Kidney epithelial cell (primary cell): ENCODE measurements at regions not wholly inside any gene's neighbourhood (a gene's known extent, or its start where the extent isn't known, plus 50 kb on each side); places are given as distances from the start of the nearest gene placed in this dataset.

ENCODE experiments used
- DNase-seq: peaks from one replicate; pipeline ENCODE4 v3.0.0-alpha.2; 2010; ENCODE audit warnings: low read depth
- H3K27me3 ChIP-seq: 2 replicates; pipeline ENCODE4 v1.6.0; 2011; ENCODE audit warnings: low read length; ENCODE audit not compliant: control insufficient read depth, insufficient read depth
- H3K36me3 ChIP-seq: 2 replicates; pipeline ENCODE4 v1.5.1; 2011; ENCODE audit warnings: low read length; ENCODE audit not compliant: control insufficient read depth, insufficient read depth
- H3K4me3 ChIP-seq: 2 replicates; pipeline ENCODE4 v1.5.1; 2011; ENCODE audit warnings: low read depth, mild to moderate bottlenecking, control low read depth, low read length
- CTCF ChIP-seq: IDR thresholded peaks from 2 replicates; pipeline ENCODE4 v1.5.1; 2011; ENCODE audit warnings: mild to moderate bottlenecking, moderate library complexity, low read length, control low read depth, inconsistent platforms; ENCODE audit not compliant: insufficient read depth, poor library complexity, severe bottlenecking

- TF ChIP-seq CTCF, result no peak
- Histone ChIP-seq H3K36me3 (peaks cover 2% of the 10 kb centered on the region), H3K27me3 (no peaks in the 10 kb centered on the region), H3K4me3 (no peak overlapping the region)
- DNase-seq, result no peak
These were observed 58.3 kb upstream of the STXBP1 start for GRCh38 chr9:127553793-127554192.

GRCh38 chr9:127554966-127555839, 56.9 kb upstream of the STXBP1 start:
- DNase-seq, result no peak
- H3K36me3 ChIP-seq, result peaks cover 2% of the 10 kb centered on the region
- H3K27me3 ChIP-seq, result no peaks in the 10 kb centered on the region
- TF ChIP-seq CTCF, result no peak
- H3K4me3 ChIP-seq, result no peak overlapping the region

GRCh38 chr9:127555840-127556820, 55.9 kb upstream of the STXBP1 start:
- peak; percentile 89 for DNase-seq
- no peak for TF ChIP-seq CTCF
- H3K36me3 ChIP-seq, result peaks cover 2% of the 10 kb centered on the region

GRCh38 chr9:127556871-127557270, 55.2 kb upstream of the STXBP1 start:
- TF ChIP-seq CTCF, result no peak
- DNase-seq, result no peak
- peaks cover 2% of the 10 kb centered on the region for H3K36me3 ChIP-seq
- no peak overlapping the region for H3K4me3 ChIP-seq
- H3K27me3 ChIP-seq, result no peaks in the 10 kb centered on the region

More at GRCh38 chr9:127555840-127556820, 55.9 kb upstream of the STXBP1 start:
- Histone ChIP-seq H3K4me3 (no peak overlapping the region), H3K27me3 (no peaks in the 10 kb centered on the region)

- DNase-seq, result no peak
- no peak for TF ChIP-seq CTCF
- H3K27me3 ChIP-seq, result no peaks in the 10 kb centered on the region
- H3K36me3 ChIP-seq, result peaks cover 2% of the 10 kb centered on the region
- H3K4me3 ChIP-seq, result no peak overlapping the region
These were observed 54.6 kb upstream of the STXBP1 start for GRCh38 chr9:127557466-127557869.
